GM19025 (cell line): ENCODE measurements at regions not wholly inside any gene's neighbourhood (a gene's known extent, or its start where the extent isn't known, plus 50 kb on each side); places are given as distances from the start of the nearest gene placed in this dataset.

Experiments
- ATAC-seq: cut with Tn5 transposase; IDR thresholded peaks from one replicate; pipeline ENCODE4 v1.9.1; 2021; ENCODE audit warnings: mild to moderate bottlenecking, low read depth, moderate library complexity; ENCODE audit not compliant: unreplicated experiment

- ATAC-seq: no peak
Measured at GRCh38 chr15:45921376-45921775, 286.5 kb downstream of the SQOR start.

GRCh38 chr15:45921978-45922377 is 287.1 kb downstream of the SQOR start:
- ATAC-seq: no peak

DNA sequence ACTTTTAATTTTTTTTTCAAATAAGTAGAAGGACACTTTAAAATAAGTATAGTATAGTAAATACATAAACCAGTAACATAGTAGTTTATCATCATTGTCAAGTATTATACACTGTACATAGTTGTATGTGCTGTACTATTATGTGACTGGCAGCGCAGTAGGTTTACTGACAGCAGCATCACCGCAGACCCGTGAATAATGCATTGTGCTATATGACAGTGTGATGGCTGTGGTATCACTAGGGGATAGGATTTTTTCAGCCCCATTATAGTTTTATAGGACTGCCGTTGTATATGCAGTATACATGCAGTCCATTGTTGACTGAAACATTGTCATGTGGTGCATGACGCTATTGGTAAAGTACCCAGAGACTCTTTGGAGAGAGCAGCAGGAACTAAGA is 306.5 kb downstream of the SQOR start:
- no peak for ATAC-seq

DNA sequence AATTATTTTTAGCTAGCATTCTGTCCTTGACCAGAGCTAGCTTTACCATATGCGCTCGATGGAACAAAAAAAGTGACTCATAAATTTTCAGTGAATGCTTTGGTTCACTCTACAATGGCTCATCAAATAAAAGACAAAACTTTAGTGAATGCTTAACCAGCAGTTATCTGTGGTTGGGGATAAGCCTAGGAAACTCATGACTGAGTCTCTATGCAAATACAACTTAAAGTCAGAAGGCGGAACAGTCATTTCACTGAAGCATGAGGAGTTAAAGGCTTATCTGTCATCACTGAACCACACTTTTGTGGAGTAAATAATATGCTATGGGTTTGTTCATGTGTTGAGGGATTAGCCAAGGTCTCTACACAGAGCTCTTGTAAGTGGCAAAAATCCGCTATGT is 308.4 kb downstream of the SQOR start:
- peak; percentile 89 for ATAC-seq

- no peak for ATAC-seq
Measured at GRCh38 chr15:45946111-45946510, 311.3 kb downstream of the SQOR start.

GRCh38 chr15:45948181-45948621 is 313.4 kb downstream of the SQOR start:
- ATAC-seq: no peak

GRCh38 chr15:45958924-45959323 is 324.1 kb downstream of the SQOR start:
- ATAC-seq: no peak

GRCh38 chr15:45962733-45963132 is 327.9 kb downstream of the SQOR start:
- no peak for ATAC-seq

DNA sequence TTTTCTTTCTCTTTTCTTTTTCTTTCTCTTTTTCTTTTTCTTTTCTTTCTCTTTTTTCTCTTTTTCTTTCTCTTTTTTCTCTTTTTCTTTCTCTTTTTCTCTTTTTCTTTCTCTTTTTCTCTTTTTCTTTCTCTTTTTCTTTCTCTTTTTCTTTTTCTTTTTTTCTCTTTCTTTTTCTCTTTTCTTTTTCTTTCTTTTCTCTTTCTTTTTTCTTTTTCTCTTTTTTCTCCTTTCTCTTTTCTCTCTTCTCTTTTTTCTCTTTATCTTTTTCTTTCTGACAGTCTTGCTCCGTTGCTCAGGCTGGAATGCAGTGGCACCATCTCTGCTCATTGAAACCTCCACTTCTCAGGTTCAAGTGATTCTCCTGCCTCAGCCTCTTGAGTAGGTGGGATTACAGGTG is 335.7 kb downstream of the SQOR start:
- no peak for ATAC-seq

GRCh38 chr15:45980366-45980765 is 345.5 kb downstream of the SQOR start:
- no peak for ATAC-seq

GRCh38 chr15:45981625-45982024 is 346.8 kb downstream of the SQOR start:
- no peak for ATAC-seq

GRCh38 chr15:45991863-45992262 is 357.0 kb downstream of the SQOR start:
- no peak for ATAC-seq

DNA sequence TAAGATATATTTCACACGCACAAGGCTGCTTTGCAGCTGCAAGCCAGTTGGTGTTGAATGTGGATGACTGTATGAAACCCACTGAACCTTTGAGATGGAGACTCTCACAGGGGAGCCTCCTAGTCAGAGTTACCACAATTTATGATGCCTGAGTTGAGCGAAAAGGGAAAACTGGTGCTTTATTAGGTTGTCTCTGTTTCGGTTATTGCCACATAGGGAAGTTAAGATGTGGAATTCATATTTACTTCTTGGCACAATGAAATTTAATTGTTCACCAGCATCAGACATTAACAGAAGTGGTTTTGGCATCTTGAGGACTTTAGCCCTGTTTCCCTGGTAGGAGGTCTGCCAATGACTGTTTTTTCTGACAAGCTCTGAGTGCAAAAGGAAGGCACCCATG is 358.2 kb downstream of the SQOR start:
- ATAC-seq: no peak

- ATAC-seq: no peak
Measured at GRCh38 chr15:45993508-45993907, 358.7 kb downstream of the SQOR start.

- ATAC-seq: no peak
Measured at GRCh38 chr15:45995800-45996199, 361.0 kb downstream of the SQOR start.

DNA sequence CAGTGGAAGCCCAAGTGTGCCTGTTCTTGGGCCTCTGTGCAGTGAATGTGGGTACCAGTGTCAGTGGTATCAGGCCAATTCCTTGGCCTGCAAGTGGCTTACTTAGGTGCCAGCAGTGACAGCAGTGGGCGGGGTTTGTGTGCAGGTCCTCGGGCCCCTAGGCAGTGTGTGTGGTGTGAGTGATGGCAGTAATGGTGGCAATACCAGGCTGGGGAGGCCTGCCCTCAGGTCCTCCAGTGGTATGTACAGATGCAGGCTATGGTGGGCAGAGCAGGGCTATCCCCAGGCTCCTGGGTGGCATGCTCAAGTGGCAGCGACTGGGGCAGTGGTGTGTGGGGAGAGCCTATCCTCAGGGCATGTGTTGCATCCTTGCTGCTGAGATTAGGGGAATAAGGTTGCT is 379.7 kb downstream of the SQOR start:
- no peak for ATAC-seq

GRCh38 chr15:46034755-46035154 is 399.9 kb downstream of the SQOR start:
- ATAC-seq: no peak

DNA sequence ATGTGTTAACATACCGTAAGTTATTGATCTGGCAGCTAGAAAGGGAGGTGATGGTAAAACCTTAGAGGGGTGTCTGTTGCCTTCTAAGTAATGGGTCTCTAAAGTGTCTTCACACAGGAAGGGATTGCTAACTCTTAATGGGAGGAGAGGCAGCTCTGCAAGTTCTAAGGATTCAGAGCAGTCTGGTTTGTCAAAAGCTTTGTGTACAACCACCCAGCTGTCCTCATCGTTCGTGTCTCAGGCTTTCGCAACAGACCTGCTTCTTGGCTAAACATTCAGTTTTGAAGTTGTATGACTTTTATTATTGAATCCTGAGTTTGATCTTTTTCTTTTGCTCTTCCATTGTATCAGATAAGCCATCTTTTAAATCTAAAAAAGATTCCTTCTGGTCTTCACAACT is 404.9 kb downstream of the SQOR start:
- no peak for ATAC-seq

DNA sequence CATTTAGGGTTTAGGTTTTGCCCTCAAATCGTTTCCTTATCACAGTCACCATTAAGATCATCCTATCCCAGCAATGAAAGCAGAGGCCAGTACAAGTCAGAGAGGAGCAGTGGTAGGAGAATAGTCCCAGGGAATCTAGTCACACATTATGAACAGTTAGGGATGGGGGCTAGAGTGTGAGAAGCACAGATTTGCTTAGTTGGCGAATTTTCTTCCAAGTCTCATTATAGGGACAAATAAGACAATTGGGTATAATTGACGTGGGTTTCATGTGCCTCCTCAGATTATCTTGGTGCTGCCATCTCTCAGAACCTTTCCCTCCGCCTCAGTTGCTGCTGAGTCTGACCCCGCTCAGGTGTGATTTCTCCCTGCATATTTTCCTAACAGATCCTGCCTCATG is 407.1 kb downstream of the SQOR start:
- ATAC-seq: no peak

GRCh38 chr15:46059921-46060594 is 425.2 kb downstream of the SQOR start:
- no peak for ATAC-seq

DNA sequence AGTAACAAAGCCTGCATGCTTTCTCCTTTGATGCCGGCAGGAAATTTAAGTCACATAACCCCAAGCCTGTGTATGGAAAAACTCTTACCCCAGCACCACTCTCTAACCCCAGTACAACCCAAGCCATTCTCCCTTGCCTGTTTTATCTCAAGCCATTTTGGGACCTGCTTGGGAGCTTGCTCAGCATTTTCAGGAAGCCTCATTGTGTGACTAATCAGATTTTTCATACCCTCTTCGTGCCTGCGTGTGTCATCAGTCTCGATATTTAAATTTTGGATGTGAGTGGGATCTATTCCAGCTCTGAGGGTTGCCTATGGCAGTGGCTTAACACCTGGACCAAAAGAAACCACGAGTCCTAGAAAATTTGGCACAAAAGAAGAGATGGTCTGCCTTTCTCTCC is 426.2 kb downstream of the SQOR start:
- no peak for ATAC-seq

GRCh38 chr15:46077220-46077619 is 442.4 kb downstream of the SQOR start:
- ATAC-seq: no peak

DNA sequence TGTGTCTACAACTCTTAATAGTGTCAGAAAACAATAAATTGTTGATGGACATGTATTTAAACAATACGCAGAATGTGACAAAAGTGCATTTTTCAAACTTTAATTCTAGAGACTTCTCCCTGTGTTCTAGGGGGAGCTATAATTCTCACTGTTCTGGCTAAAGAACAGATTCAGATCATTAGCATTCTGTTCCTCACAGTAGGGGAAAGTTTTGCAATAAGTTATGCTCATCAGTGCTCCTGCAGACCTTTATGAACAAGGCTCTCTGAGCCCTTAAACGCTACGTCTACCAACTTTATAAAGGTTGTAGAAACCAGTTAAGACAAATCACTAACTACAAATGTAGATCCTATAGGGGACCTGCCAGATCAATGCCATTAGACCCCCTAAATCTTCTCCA is 444.2 kb downstream of the SQOR start:
- no peak for ATAC-seq
